AG09309 (cell line): ENCODE measurements at regions not wholly inside any gene's neighbourhood (a gene's known extent, or its start where the extent isn't known, plus 50 kb on each side); places are given as distances from the start of the nearest gene placed in this dataset.

Experiments
- DNase-seq: peaks from one replicate; pipeline ENCODE4 v3.0.0-alpha.2; 2010; ENCODE audit warnings: low read depth
- H3K4me3 ChIP-seq: 2 replicates; pipeline ENCODE4 v1.5.1; 2011; ENCODE audit warnings: mild to moderate bottlenecking, low read depth, low read length, moderate library complexity; ENCODE audit not compliant: control insufficient read depth
- TF ChIP-seq, protein P1 (sequence below): IDR thresholded peaks from 2 replicates; pipeline ENCODE4 v1.5.1; 2011; ENCODE audit warnings: mild to moderate bottlenecking, low read depth, low read length, inconsistent platforms; ENCODE audit not compliant: insufficient read depth, control insufficient read depth; ENCODE audit errors: missing control alignments

DNA sequence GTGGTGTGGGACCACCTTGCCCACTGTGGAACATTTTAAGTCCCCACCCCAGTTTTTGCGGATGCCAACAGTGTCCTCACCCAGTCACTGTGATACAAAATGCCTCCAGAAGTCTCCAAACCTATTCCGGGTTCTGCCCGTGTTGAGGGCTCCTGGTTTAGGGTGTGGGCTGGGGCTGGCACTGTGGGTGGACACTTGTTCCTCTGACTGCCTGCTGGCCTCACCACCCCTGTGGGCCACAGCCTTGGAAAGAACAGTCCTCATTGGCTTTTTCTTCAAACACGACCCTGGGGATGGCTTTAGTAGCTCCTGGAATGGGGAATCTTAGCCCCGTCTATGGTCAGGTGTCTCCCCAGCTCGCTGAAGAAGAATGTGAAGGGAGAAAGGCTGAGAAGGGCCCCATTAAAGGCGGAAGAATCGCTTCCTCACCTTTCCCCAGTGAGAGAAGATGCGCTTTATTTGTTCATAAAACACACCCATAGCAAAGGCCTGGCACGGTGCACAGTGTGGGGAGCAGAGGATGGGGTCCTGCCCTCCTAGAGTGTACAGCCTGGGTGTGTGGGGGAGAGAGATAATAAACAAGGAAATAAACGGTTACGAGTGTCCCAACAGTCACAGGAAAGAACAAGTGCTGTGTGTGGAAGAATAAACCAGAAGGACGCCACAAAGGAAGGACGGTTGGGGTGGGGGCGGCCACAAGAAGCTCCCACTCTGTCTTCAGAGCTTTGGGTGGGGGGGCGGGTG, 56.3 kb upstream of the SLC22A11 start:
- no peak overlapping the region for H3K4me3 ChIP-seq
- DNase-seq = no peak
- TF ChIP-seq, protein P1, sequence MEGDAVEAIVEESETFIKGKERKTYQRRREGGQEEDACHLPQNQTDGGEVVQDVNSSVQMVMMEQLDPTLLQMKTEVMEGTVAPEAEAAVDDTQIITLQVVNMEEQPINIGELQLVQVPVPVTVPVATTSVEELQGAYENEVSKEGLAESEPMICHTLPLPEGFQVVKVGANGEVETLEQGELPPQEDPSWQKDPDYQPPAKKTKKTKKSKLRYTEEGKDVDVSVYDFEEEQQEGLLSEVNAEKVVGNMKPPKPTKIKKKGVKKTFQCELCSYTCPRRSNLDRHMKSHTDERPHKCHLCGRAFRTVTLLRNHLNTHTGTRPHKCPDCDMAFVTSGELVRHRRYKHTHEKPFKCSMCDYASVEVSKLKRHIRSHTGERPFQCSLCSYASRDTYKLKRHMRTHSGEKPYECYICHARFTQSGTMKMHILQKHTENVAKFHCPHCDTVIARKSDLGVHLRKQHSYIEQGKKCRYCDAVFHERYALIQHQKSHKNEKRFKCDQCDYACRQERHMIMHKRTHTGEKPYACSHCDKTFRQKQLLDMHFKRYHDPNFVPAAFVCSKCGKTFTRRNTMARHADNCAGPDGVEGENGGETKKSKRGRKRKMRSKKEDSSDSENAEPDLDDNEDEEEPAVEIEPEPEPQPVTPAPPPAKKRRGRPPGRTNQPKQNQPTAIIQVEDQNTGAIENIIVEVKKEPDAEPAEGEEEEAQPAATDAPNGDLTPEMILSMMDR = no peak

GRCh38 chr11:64500176-64501013, 55.3 kb upstream of the SLC22A11 start:
- TF ChIP-seq, protein P1 = no peak
- H3K4me3 ChIP-seq = no peak overlapping the region
- DNase-seq = no peak

DNA sequence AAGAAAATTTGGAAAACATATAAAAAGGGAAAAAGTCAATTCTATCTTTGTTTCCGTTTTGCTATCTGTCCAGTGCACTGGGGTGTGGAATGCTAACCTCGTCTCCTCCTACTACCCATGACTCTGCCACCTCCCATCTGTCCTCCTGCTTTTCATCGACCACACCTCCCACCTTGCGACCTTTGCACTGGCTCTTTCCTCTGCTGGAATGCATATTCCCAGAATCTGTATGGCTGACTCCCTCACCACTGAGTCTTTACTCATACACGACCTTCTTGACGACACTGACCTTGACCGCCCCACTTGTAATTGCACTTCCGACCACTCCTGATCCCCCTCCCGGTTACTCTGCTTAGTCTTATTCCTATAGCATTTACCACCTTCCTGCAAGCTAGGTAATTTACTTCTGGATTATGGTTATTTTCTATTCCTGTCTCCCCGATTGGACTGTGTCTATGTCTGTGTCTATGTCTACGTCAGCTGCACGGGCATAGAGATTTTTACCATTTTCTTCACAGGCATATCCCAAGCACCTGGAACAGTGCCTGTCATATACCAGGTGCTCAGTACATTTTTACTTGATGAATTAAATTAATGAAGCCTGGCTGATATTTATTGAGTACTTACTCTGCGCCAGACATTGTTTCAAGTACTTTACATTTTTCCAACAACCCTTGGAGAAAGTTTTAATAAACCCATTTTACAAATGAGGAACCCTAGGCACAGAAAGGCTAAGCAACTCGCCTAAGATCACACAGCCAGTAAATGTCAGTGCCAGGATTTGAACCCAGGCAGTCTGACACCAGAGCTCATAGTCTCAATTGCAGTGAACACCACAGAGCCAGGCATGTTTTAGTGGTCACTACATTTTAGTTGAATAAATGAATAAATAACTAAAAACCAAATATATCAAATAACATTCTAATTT, 54.0 kb upstream of the SLC22A11 start:
- TF ChIP-seq, protein P1 = no peak
- DNase-seq = no peak
- no peak overlapping the region for H3K4me3 ChIP-seq

DNA sequence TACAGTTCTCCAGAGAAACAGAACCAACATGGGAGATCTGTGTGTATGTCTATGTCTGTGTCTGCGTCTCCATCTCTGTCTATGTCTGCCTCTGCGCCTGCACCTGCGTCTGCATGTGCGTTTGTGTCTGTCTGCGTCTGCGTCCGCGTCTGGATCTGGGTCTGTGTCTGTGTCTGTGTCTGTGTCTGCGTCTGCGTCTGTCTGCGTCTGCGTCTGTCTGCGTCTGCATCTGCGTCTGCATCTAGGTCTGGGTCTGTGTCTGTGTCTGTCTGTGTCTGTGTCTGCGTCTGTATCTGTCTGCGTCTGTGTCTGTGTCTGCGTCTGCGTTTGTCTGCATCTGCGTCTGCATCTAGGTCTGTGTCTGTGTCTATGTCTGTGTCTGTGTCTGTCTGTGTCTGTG, 53.1 kb upstream of the SLC22A11 start:
- no peak overlapping the region for H3K4me3 ChIP-seq
- TF ChIP-seq, protein P1 = no peak
- DNase-seq = no peak

DNA sequence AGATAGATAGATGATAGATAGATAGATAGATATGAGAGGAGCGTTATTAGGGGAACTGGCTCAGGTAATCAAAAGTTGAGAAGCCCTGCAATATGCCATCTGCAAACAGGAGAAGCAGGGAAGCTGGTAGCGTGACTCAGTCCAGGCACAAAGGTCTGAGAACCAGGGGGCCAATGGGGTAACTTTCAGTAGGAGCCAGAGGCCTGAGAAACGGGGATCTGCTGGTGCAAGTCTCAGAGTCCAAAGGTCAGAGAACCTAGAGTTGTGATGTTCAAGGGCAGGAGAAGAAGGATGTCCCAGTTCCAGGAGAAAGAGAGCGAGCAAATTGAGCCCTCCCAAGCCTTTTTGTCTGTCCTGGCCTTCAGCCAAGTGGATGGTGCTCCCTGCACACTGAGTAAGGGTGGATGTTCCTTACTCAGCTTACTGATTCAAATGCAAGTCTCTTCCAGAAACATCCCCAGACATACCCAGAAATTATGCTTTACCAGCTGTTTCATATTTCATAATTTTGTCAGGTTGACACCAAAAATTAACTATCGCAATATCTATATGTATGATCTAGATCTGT, 52.5 kb upstream of the SLC22A11 start:
- no peak overlapping the region for H3K4me3 ChIP-seq
- TF ChIP-seq, protein P1 = no peak
- no peak for DNase-seq

DNA sequence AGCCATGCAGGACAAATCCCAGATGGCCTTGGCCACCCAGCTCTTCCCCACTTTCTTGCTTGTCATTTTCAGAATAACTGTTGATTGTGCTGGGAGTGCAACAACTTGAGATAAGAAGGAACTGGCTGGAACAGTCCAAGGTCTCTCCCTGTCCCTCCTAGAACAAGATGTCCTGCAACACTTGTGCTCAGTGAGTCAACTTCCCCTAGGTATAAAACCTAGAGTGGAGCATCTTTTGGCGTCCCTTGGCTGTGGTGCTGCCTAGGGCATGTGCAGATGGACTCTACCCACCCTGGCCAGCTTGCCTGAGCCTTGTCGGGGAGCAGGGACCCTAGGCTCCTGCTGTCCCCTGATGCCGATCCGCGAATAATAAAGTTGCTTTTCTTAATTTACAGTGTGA, 50.7 kb upstream of the SLC22A11 start:
- TF ChIP-seq, protein P1 = no peak
- H3K4me3 ChIP-seq = no peak overlapping the region
- DNase-seq = no peak
